GM21360 (cell line): ENCODE measurements at regions not wholly inside any gene's neighbourhood (a gene's known extent, or its start where the extent isn't known, plus 50 kb on each side); places are given as distances from the start of the nearest gene placed in this dataset.

Experiments
- ATAC-seq: cut with Tn5 transposase; IDR thresholded peaks from one replicate; pipeline ENCODE4 v1.9.1; 2021; ENCODE audit warnings: mild to moderate bottlenecking, moderate library complexity; ENCODE audit not compliant: unreplicated experiment

DNA sequence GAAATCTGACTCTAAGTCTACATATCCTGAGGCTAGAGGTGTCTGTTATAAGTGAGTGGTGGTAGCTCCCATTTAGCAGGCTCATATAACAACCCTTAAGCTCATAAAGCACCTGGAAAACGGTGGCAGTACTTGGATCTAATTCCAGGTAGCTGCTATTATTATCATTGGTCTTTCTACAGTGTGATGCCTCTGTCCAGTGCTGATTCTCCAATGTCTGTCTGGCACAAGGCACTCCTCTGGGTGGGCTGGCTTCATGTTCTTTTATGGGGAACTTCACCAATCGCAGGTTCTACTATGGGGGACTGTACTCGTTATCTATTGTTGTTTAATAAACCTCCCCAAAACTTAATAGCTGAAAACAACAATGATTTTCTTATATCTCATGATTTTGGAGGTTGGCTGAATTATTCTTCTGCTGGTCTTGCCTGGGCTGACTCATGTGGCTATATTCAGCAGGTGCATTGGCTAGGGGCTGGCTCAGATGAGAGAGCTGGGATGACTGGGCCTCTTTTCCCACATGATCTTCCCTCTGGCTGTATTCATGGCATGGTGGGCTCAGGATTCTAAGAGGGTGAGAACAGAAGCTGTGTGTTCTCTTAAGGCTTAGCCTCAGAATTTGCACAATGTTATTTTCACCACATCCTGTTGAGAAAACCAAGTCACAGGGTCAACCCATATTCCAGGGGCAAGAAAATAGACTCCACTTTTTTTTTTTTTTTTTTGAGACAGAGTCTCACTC is 93.0 kb upstream of the PCGF5 start:
- no peak for ATAC-seq

DNA sequence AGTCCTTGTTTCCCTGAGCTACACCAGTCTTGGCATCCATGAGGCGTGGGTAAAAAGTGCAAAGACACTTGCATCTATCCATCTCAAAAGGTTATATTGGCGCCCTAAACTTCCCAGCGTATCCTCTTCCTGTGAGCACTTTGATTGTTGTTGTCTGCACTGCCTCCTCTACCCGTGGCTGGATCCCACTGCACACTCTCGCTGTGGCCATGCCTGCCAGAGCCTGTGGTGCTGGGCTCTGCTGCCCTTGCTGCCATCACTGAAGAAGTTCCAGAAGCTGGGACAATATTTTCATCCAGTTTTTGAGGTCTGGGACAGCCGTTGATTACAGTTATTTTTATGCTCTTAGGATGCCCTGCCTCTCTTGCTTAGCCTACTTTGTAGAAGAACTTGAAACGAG is 85.3 kb upstream of the PCGF5 start:
- ATAC-seq: no peak

DNA sequence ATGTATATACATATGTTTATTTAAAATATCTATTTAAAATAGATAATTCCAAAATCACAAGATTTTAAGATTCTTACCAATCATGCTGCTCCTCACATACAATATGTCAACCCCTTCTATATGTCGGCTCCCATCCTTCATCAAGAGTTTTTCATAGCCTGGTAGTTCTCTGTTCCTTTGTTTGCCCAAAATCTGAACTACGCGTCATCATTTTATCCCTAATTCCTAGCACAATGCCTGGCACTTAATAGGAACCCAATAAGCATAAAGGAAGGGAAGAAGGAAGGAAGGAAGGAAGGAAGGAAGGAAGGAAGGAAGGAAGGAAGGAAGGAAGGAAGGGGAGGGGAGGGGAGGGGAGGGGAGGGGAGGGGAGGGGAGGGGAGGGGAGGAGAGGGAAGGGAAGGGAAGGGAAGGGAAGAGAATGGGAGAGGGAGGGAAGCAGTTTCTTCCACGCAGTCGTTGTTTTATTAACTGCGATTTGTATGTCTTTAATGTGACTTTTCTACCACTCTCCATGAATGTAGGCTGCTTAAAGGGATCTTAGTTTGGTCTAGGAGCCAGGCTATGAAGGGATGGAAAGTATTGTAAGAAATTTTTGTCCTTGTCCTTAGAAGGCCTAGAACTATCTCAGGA is 83.3 kb upstream of the PCGF5 start:
- no peak for ATAC-seq

DNA sequence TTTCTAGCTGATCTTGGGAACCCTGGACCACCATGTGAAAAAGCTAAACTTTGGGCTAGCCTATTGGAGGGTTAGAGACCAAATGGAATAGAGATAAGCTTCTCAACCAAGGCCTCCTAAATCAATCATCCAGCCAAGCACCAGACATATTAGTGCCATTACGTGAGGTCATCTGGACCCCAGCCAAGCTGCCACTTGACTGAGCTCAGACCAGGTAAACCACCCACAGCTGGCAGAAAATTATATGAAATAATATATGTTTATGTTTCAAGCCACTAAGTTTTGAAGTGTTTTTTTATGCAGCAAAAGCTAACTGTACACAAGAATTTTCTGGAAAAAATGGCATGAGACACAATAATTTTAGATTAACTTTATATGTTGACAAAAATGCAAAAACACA is 82.6 kb upstream of the PCGF5 start:
- ATAC-seq: no peak

DNA sequence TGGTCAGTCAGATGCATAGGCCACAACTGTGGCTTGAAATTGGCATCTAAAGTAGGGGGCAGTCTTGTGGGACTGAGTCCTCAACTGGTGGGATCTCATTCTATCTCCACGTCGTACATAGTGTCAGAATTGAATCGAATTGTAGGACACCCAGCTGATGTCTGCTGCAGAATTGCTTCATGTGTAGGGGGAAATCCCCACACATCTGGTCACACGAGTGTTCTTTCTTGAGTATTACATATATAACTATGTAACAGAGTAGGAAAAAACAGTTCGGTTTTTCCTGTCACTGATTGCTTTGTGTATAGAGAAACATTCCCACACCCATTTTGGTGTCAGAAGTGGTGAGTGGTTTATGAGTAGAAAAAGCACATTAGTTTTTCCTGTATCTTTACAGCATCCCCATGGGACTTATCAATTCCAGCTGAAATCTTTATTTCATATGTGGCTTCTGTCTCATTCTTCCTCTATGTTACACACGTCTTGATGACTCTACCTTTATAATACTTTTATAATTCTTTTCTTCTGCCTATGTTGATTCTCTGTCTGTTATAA is 79.4 kb upstream of the PCGF5 start:
- ATAC-seq: peak; percentile 49

DNA sequence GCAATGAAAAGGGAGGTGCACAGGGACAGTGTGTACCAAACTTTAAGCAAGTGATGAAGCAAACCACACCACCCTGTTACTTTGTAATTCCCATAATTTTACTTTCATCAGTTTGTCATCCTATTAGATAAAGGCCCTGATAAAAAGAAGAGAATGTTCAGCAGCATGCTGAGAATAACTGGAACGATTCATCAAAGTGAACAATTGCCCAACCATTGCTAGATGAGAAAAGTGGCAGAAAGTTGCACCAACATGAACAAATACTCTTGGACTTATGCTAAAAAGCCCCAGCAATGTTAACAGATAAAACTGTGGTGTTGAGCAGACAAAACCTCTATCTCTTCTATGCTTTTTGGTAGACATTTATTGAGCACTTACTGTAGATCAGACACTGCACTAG is 75.5 kb upstream of the PCGF5 start:
- ATAC-seq: no peak

DNA sequence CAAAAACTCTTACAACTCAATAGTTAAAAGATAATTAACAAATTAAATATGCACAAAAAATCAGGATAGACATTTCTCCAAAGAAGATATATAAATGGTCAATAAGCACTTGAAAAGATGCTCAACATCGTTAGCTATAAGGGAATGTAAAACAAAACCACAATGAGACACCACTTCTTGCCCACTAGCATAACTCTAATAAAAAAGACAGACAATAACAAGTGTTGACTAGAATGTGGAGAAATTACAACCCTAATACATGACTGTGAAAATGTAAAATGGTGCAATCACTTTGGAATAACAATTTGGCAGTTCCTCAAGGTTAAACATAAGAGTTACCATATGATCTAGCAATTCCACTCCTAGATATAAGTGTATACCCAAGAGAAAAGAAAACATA is 74.3 kb upstream of the PCGF5 start:
- no peak for ATAC-seq

DNA sequence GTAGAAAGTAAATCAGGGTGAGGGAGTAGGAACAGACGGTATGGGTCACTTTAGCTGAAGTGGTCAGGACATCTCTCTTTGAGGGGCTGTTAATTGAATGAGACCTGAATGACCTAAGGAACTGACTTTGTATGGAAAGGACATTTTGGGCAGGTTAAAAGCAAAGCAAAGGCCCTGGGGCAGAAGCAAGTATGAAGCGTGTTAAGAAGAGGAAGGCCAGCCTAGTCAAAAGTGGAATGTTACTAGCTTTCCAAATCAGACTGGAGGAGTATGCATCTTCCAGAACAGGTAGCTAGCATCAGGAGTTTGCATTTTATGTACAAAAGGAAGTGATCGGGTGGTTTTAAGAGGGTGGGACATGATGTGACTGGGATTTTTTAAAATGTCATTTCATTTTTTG is 70.9 kb upstream of the PCGF5 start:
- ATAC-seq: no peak

DNA sequence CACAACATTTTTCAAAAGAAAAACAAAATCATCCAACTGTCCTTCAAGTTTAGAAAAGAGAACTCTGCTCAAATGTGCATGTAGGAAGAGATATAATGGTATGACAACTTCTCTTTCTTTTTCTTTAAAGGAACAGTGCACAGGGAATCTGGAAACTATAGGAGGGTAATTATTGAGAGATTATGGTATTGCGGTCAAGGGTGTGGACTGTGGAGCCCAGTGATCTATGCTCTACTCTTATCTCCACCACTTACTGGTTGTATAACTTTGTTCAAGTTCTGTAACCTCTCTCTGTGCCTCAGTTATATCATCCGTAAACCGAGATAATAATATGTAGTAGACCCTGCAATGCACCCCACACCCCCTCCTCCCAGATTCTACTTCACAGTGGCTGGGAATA is 69.8 kb upstream of the PCGF5 start:
- no peak for ATAC-seq

DNA sequence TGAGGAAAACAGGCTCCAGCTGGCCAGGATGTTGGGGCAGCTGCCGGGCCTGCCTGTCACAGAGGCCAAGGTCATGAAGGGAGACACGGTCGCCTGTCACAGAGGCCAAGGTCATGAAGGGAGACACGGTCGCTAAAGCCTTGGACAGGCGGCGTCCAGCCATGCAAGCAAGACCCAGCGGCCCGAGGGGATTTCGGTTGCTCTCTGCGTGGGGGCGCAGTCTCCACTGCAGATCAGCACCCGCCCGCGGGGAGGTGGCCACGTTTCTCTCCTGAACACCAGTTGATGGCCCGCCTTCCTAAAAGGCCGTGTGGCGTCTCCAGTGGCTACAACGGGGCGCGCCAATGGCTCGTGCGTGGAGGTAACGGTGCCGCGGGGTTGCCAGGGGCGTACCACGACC is 67.0 kb upstream of the PCGF5 start:
- no peak for ATAC-seq

DNA sequence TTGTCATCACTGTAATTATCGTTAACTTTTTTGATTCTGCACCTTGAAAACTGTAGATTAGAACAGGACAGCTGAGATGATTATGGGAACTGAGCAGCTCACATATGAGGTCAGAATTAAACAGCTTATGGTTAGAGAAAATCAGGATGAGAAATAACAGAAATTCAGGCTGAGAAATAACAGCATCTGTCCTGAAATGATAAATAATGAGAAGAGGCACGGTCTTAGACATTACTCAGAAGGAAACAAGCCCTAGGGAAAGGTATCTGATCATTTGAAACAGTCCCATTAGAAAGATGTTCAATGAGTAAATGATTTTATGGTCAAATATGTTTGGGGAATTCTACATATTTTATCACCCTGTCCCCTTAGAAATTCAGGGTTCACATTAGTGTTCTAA is 65.6 kb upstream of the PCGF5 start:
- no peak for ATAC-seq

DNA sequence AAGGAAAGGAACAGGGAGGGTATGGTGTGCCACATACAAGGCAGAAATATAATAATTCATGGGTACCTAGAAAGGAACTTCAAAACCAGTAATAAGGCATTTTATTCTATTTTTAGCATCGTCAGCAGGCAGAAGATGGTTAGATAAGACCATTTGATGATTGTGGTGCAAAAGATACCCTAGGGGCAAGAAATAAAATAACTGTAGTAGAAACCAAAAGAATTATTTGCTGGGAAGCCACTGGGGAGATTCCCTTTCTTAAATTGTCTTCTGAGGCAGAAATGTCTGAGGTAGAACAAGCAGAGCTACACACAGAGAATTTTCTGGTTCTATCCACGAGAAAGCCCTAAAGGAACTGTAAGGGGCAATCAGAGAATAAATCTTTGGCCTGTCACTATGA is 64.3 kb upstream of the PCGF5 start:
- no peak for ATAC-seq

DNA sequence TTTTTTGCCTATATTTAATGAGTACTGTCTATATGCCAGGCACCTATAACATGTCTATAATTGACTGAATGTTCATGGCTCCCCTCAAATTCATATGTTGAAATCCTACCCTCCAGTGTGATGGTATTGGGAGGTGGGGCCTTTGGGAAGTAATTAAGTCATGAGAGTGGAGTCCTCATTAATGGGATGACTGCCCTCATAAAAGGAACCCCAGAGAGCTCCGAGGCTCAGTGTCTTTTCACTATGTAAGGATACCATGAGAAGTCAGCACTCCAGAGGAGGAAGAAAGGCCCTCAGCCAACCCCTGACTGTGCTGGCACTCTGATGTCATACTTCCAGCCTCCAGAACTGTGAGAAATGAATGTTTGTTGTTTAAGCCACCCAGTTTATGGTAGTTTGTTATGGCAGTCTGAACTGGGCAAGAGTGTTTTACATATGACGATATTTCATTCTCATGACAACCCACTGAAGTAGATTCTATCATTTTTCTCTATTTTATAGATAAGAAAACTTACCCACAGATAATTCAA is 61.1 kb upstream of the PCGF5 start:
- ATAC-seq: no peak

DNA sequence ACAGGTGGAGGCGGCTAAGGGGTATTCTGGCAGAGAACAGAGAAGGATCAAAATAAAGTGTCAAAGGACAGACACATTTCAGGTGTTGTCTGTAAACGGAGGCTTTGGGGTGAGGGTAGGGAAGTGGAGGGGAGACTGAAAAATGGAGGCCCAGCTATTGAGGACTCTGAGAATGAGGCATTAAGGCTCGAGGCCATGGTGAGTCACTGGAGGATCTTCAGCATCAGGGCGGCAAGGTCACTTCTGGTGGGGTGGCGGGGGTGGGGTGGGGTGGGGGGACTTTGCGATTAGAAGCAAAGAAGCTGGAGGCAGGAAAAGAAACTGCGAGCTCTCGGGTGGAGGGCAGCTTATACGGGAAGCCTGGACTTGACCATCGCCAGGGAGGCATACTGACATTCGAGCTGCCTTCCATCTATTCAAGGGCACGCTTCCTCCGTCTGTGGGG is 58.4 kb upstream of the PCGF5 start:
- no peak for ATAC-seq

DNA sequence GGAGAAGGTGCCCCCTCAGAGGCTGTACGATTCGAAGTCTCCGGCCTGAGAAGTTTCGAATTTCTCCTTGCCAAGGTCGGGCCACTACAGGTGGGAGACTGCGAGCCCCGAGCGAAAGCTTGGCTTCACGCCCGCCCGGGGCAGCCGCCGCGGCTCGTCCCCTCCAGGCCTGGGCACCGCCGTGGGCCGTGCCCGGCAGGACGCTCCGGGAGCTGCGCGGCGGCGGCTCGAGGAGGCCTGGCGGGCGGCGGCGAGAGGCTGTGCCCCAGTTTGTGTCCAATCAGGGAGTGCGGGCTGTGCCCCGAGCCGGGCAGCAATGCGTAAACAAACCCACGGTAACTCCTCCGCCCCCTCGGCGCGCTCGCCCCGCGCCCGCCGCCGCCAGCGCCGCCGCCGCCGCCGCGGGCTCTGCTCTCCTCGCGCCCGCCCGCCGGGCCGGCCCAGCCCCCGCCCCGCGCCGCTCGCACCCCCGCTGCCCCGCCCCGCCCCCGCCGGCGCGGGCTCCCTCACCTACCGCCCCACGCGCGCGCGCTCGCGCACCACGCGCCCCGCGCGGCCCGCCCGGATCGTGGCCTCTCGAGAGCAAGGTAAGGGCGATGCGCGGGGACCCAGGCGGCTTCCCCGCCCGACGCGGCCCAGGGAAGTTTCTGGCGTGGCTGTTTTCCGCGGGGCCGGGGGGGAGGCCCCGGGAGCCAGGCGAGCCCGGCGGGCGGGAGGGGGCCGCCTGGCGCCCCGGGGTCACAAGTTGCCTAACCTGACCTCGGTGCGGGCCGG is 57.8 kb upstream of the PCGF5 start:
- ATAC-seq: peak; percentile 43

DNA sequence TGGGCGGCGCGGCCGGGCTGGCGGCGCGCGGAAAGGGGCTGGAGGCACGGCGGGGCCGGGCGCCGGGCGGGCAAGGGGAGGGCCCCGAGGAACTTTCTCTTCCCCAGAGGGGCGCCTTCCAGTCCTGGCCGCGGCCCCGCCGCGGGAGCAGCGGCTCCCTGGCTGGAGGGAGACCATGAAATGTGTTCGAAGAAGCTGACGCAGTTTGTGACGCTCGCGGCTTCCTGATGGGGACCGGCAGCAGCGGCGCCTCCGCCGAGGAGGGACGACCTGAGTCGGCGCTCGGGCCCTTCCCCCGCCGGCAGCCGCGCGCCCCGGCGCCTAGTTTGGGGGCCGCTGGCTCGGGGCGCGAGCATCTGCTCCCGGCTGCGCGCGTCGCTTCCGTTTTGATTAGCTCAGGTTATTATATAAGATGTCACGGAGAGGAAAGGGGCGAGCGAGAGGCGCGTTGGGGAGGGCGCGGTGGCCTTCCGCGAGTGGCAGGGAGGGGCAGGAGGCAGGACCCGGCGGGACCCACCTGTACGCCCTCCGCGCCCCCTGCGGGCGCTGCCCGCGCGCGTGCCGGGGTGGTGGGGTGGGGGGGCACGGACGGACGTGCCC is 57.1 kb upstream of the PCGF5 start:
- ATAC-seq: peak; percentile 47

DNA sequence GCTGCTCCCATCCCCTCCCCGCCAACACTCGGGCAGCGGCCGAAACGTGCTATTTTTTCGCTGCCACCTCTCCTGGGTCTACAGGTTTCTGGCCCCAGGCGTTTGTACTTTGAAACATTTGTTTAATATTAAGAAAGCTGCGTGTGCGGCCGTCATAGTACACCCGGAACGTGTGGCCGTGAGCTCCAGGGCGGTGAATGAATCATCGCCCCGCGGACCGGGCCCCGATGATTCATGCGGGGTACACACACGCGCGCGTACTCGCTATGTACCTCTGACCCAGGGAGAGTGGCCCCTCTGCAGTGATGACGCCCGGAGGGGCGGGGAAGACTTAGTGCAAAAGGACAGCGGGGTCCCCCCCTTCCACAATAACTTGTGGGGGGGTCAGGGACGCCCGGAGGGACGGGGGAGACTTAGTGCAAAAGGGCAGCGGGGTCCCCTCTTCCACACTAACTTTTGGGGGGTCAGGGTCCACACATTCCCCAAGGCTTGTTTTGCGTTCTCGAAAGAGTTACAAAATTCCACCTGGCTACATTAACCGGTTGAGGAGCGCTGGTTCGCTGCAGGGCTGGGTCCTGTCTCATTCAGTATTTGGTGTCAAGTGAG is 56.5 kb upstream of the PCGF5 start:
- peak; percentile 32 for ATAC-seq

DNA sequence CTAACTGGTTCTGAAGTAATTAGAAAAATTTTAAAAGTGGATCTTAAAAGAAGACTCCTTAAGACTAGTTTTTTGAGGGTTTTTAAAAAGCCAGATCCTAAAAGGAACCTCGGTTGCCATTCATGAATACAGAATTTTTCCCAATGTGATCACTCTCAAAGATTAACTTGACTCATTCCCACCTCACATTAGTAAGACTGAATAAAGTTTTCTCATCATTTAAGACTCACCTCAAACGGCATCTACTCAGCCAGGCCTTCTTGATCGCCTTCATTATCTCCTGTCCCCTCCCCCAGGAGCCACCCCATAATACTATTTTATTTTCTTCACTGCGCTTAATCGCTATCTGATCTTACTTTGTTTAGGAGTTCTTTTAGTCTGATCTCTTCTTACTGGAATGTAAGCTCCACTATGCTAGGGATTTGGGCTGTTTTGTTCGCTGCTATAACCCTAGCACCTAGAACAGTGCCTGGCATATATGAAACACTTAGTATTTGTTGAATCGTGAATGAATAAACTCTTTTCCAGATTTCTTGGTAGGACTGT is 55.9 kb upstream of the PCGF5 start:
- no peak for ATAC-seq

DNA sequence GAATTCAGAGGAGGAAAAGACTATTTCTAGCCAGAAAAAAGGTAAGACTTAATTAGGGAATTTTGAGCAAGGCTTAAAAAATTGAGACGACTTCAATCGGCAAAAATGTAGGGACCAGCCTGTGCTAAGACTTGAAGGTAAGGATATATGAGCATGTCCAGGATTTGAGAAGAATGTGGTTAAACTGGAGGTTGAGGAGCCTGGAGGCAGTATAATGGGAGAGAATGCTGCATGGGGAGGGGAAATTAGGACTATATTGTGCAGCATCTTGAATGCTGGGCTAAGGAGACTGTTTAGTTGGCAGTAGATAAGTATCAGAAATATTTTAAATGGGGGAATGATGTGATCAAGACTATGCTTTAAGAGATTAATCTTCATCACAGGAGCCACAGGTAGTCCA is 53.1 kb upstream of the PCGF5 start:
- ATAC-seq: no peak

DNA sequence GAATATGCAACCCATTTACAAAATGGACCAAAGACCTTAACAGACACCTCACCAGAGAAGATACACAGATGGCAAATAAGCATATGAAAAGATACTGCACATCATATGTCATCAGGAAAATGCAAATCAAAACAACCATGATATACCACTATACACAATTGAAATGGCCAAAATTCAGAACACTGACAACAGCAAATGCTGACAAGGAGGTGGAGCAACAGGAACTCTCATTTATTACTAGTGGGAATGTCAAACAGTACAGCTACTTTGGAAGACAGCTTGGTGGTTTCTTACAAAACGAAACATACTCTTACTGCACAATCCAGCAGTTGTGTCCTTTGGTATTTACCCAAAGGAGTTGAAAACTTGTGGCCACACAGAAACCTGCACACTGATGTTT is 50.0 kb upstream of the PCGF5 start:
- no peak for ATAC-seq
